ENCODE measurements at regions not wholly inside any gene's neighbourhood (a gene's known extent, or its start where the extent isn't known, plus 50 kb on each side); places are given as distances from the start of the nearest gene placed in this dataset.

- TF ChIP-seq CTCF (IDR thresholded peaks at IDR 0.05), result no peak
- TF ChIP-seq POLR2A (IDR thresholded peaks at IDR 0.05), result no peak
Measured at GRCh38 chr7:112926018-112926417, 135.8 kb upstream of the TMEM168 start.
